ENCODE measurements at regions not wholly inside any gene's neighbourhood (a gene's known extent, or its start where the extent isn't known, plus 50 kb on each side); places are given as distances from the start of the nearest gene placed in this dataset.

- TF ChIP-seq CTCF (conservative IDR thresholded peaks at IDR 0.05) (no peak), ZFX (IDR thresholded peaks at IDR 0.05) (no peak)
Observed at GRCh38 chr7:142455392-142455791, 197.5 kb upstream of the PRSS58 start.
